Endothelial cell (in vitro differentiated cells): ENCODE measurements at regions not wholly inside any gene's neighbourhood (a gene's known extent, or its start where the extent isn't known, plus 50 kb on each side); places are given as distances from the start of the nearest gene placed in this dataset.

Experiments used
- DNase-seq: peaks from one replicate; pipeline ENCODE4 v3.0.0; 2021; ENCODE audit warnings: low spot score
- H3K27ac Mint-ChIP-seq: one replicate; pipeline ENCODE4 v1.8.0; 2021; ENCODE audit warnings: mixed read lengths, inconsistent platforms; ENCODE audit not compliant: unreplicated experiment
- H3K27me3 Mint-ChIP-seq: one replicate; pipeline ENCODE4 v1.8.0; 2021; ENCODE audit warnings: mild to moderate bottlenecking, moderate library complexity, mixed read lengths, inconsistent platforms; ENCODE audit not compliant: unreplicated experiment
- H3K36me3 Mint-ChIP-seq: one replicate; pipeline ENCODE4 v1.8.0; 2021; ENCODE audit warnings: mild to moderate bottlenecking, low read depth, mixed read lengths, inconsistent platforms; ENCODE audit not compliant: unreplicated experiment
- H3K4me1 Mint-ChIP-seq: one replicate; pipeline ENCODE4 v1.8.0; 2021; ENCODE audit warnings: mild to moderate bottlenecking, mixed read lengths, inconsistent platforms; ENCODE audit not compliant: unreplicated experiment
- H3K4me3 Mint-ChIP-seq: one replicate; pipeline ENCODE4 v1.8.0; 2021; ENCODE audit warnings: mild to moderate bottlenecking, mixed read lengths, inconsistent platforms; ENCODE audit not compliant: unreplicated experiment
- H3K9me3 Mint-ChIP-seq: one replicate; pipeline ENCODE4 v1.8.0; 2021; ENCODE audit warnings: mixed read lengths, inconsistent platforms; ENCODE audit not compliant: unreplicated experiment
- CTCF ChIP-seq: fragments of 200-600 bp; sonication (generic); IDR thresholded peaks from one replicate; pipeline ENCODE4 v1.5.0; 2021; ENCODE audit warnings: antibody characterized with exemption; ENCODE audit not compliant: unreplicated experiment

- no peak for TF ChIP-seq CTCF
- H3K4me3 Mint-ChIP-seq: no peak overlapping the region
- DNase-seq: no peak
- H3K27me3 Mint-ChIP-seq: no peaks in the 10 kb centered on the region
- H3K27ac Mint-ChIP-seq: no peak overlapping the region
- no peaks in the 10 kb centered on the region for H3K4me1 Mint-ChIP-seq
- no peaks in the 10 kb centered on the region for H3K36me3 Mint-ChIP-seq
- H3K9me3 Mint-ChIP-seq: no peaks in the 10 kb centered on the region
These were observed 64.1 kb upstream of the GMNC start for GRCh38 chr3:190926619-190927018.

- no peak for TF ChIP-seq CTCF
- Mint-ChIP-seq H3K27me3 (no peaks in the 10 kb centered on the region), H3K27ac (no peak overlapping the region), H3K36me3 (no peaks in the 10 kb centered on the region), H3K9me3 (no peaks in the 10 kb centered on the region), H3K4me1 (peaks cover 2% of the 10 kb centered on the region), H3K4me3 (no peak overlapping the region)
- DNase-seq: no peak
These were observed 50.2 kb upstream of the GMNC start for GRCh38 chr3:190912736-190913135.
